Brain microvascular endothelial cell (primary cell): ENCODE measurements at regions not wholly inside any gene's neighbourhood (a gene's known extent, or its start where the extent isn't known, plus 50 kb on each side); places are given as distances from the start of the nearest gene placed in this dataset.

Experiments
- DNase-seq: peaks from one replicate; pipeline ENCODE4 v3.0.0-alpha.2; 2020
- H3K27ac ChIP-seq: fragments of 250-450 bp; sonication (Bioruptor Pico); 2 replicates; pipeline ENCODE4 v1.5.1; 2020; ENCODE audit warnings: mild to moderate bottlenecking, moderate library complexity
- H3K27me3 ChIP-seq: fragments of 250-450 bp; sonication (Bioruptor Pico); replicated peaks from 2 replicates; pipeline ENCODE4 v1.5.1; 2020; ENCODE audit warnings: mild to moderate bottlenecking
- H3K36me3 ChIP-seq: fragments of 250-450 bp; sonication (Bioruptor Pico); replicated peaks from 2 replicates; pipeline ENCODE4 v1.5.1; 2020; ENCODE audit warnings: mild to moderate bottlenecking
- H3K4me3 ChIP-seq: 2 replicates; pipeline ENCODE4 v1.5.1; 2011; ENCODE audit warnings: low read depth, mild to moderate bottlenecking, control low read depth, low read length, moderate library complexity
- in situ Hi-C: cut with HindIII; loops from 2 replicates; pipeline ENCODE4 v1.10.0; 2017; ENCODE audit warnings: low sequenced_read_pairs, low pct_ligation_motif_present
- TF ChIP-seq, protein P1 (sequence below): IDR thresholded peaks from 2 replicates; pipeline ENCODE4 v1.5.1; 2011; ENCODE audit warnings: low read depth, mild to moderate bottlenecking, moderate library complexity, low read length, control low read depth, inconsistent platforms; ENCODE audit errors: missing control alignments

- Histone ChIP-seq H3K27me3 (no peaks in the 10 kb centered on the region), H3K4me3 (no peak overlapping the region), H3K27ac (no peak overlapping the region), H3K36me3 (no peaks in the 10 kb centered on the region)
- DNase-seq = no peak
- in situ Hi-C loops = no loop called here
- TF ChIP-seq, protein P1, sequence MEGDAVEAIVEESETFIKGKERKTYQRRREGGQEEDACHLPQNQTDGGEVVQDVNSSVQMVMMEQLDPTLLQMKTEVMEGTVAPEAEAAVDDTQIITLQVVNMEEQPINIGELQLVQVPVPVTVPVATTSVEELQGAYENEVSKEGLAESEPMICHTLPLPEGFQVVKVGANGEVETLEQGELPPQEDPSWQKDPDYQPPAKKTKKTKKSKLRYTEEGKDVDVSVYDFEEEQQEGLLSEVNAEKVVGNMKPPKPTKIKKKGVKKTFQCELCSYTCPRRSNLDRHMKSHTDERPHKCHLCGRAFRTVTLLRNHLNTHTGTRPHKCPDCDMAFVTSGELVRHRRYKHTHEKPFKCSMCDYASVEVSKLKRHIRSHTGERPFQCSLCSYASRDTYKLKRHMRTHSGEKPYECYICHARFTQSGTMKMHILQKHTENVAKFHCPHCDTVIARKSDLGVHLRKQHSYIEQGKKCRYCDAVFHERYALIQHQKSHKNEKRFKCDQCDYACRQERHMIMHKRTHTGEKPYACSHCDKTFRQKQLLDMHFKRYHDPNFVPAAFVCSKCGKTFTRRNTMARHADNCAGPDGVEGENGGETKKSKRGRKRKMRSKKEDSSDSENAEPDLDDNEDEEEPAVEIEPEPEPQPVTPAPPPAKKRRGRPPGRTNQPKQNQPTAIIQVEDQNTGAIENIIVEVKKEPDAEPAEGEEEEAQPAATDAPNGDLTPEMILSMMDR = no peak
Measured at GRCh38 chr16:6095414-6095813, 997.8 kb upstream of the EEF2KMT start.

DNA sequence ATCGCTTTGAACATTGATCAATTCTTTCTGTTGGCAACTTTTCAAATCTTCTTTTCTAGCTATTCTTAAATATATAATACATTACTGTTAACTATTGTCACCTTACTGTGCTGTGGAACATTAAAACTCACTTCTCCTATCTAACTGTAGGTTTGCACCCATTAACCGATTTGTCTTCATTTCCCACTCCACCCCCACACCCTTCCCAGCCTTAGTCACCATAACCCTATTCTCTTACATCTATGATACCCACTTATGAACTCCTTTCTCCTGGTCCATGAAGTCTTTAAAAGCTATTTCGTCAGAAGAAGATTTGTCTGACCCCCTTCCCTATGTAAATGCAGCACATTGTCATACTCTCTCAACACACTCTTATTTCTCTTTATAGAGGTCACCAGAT lies 993.4 kb upstream of the EEF2KMT start:
- no peak for DNase-seq
- Histone ChIP-seq H3K27me3 (no peaks in the 10 kb centered on the region), H3K4me3 (no peak overlapping the region), H3K27ac (no peak overlapping the region), H3K36me3 (no peaks in the 10 kb centered on the region)
- in situ Hi-C loops = no loop called here
- TF ChIP-seq, protein P1 = no peak

GRCh38 chr16:6081320-6081976 lies 983.9 kb upstream of the EEF2KMT start:
- in situ Hi-C loops = no loop called here
- Histone ChIP-seq H3K36me3 (no peaks in the 10 kb centered on the region), H3K4me3 (no peak overlapping the region), H3K27me3 (no peaks in the 10 kb centered on the region), H3K27ac (no peak overlapping the region)
- no peak for DNase-seq
- TF ChIP-seq, protein P1 = peak; percentile 64

- TF ChIP-seq, protein P1 = no peak
- in situ Hi-C loops = no loop called here
- no peak overlapping the region for H3K4me3 ChIP-seq
- no peak overlapping the region for H3K27ac ChIP-seq
- H3K27me3 ChIP-seq = no peaks in the 10 kb centered on the region
- no peak for DNase-seq
- no peaks in the 10 kb centered on the region for H3K36me3 ChIP-seq
Measured at GRCh38 chr16:6076631-6077030, 979.0 kb upstream of the EEF2KMT start.

- no peak for DNase-seq
- no peak overlapping the region for H3K27ac ChIP-seq
- H3K36me3 ChIP-seq = no peaks in the 10 kb centered on the region
- H3K27me3 ChIP-seq = no peaks in the 10 kb centered on the region
- TF ChIP-seq, protein P1 = no peak
- in situ Hi-C loops = no loop called here
- no peak overlapping the region for H3K4me3 ChIP-seq
Measured at GRCh38 chr16:6068063-6068462, 970.5 kb upstream of the EEF2KMT start.

- TF ChIP-seq, protein P1 = no peak
- no peaks in the 10 kb centered on the region for H3K36me3 ChIP-seq
- H3K27me3 ChIP-seq = no peaks in the 10 kb centered on the region
- H3K4me3 ChIP-seq = no peak overlapping the region
- no peak overlapping the region for H3K27ac ChIP-seq
- in situ Hi-C loops = no loop called here
- DNase-seq = no peak
Measured at GRCh38 chr16:6066652-6067051, 969.1 kb upstream of the EEF2KMT start.
